Mucosa of stomach (tissue), 1 donor: ENCODE measurements at regions not wholly inside any gene's neighbourhood (a gene's known extent, or its start where the extent isn't known, plus 50 kb on each side); places are given as distances from the start of the nearest gene placed in this dataset.

Source experiments
- H3K27me3 ChIP-seq: one replicate; pipeline ENCODE4 v1.7.0; 2013; ENCODE audit warnings: mild to moderate bottlenecking, low read length; ENCODE audit not compliant: control insufficient read depth, insufficient read depth
- H3K36me3 ChIP-seq: one replicate; pipeline ENCODE4 v1.7.0; 2013; ENCODE audit warnings: low read length; ENCODE audit not compliant: control insufficient read depth, insufficient read depth
- H3K4me1 ChIP-seq: one replicate; pipeline ENCODE4 v1.7.0; 2013; ENCODE audit warnings: mild to moderate bottlenecking, low read length; ENCODE audit not compliant: control insufficient read depth, insufficient read depth
- H3K4me3 ChIP-seq: one replicate; pipeline ENCODE4 v1.7.0; 2013; ENCODE audit warnings: low read length
- H3K9ac ChIP-seq: one replicate; pipeline ENCODE4 v1.7.0; 2013; ENCODE audit warnings: mild to moderate bottlenecking, low read length, moderate library complexity
- H3K9me3 ChIP-seq: one replicate; pipeline ENCODE4 v1.7.0; 2013; ENCODE audit warnings: mild to moderate bottlenecking, low read length, moderate library complexity; ENCODE audit not compliant: control insufficient read depth
- donor health status: Pancreatic carcinoma.

DNA sequence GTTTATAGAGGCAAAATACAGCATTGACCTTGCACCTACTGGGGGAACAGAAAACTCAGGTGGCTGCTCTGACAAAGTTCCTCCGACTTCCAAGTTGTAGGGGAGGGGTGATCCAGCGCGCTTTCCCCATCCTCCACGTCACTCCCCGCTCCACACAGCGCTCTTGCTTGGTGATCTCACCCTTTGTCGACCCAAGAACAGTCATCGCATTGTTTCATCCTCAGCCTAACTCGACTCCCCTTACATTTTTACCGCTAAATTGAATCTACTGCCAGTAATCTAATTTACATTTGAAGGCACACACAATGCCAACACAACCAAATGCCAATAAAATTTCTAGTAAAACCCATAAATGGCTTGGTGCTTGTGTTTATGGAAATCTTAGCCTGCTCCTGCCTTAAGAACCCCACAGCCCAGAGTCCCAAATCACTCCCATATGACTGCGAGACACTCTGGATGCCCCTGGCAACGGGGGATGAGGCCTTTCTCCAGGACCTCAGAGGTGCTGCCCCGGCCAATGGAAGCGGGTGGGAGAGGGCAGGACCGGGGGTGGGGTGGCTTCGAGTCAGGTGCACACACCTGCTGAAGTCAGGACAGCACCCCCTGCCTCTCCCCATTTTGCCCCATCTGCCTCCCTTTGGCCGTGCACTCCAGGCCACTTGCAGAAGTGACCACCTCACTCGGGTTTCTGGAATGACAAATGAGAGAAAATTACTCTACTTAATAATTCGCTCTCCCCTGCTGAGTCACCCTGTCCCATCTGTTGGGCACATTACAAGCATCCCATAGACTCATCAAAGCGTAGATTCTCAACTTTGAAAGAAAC, 98.2 kb upstream of the GSC start:
- Histone ChIP-seq H3K9ac (no peak overlapping the region), H3K36me3 (no peaks in the 10 kb centered on the region), H3K27me3 (peaks cover 11% of the 10 kb centered on the region), H3K4me3 (no peak overlapping the region), H3K9me3 (no peaks in the 10 kb centered on the region), H3K4me1 (no peaks in the 10 kb centered on the region)

DNA sequence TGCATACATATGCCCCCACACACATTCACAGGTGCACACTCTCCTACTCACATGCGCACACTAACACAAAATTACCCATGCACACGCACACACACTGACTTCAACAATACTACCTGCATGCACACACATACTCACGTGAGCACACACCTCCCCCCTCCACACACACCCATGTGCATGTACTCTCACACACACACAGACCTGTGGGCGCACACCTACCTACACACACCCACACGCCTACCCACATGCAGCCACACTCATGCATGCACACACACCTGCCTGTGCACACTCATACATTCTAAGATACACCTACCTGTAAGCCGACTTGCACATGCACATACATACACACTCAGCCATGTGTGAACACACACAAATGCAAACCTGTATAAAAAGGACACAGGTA, 97.3 kb upstream of the GSC start:
- H3K9me3 ChIP-seq = no peaks in the 10 kb centered on the region
- H3K4me1 ChIP-seq = no peaks in the 10 kb centered on the region
- no peaks in the 10 kb centered on the region for H3K36me3 ChIP-seq
- no peak overlapping the region for H3K9ac ChIP-seq
- no peak overlapping the region for H3K4me3 ChIP-seq
- peaks cover 11% of the 10 kb centered on the region for H3K27me3 ChIP-seq

DNA sequence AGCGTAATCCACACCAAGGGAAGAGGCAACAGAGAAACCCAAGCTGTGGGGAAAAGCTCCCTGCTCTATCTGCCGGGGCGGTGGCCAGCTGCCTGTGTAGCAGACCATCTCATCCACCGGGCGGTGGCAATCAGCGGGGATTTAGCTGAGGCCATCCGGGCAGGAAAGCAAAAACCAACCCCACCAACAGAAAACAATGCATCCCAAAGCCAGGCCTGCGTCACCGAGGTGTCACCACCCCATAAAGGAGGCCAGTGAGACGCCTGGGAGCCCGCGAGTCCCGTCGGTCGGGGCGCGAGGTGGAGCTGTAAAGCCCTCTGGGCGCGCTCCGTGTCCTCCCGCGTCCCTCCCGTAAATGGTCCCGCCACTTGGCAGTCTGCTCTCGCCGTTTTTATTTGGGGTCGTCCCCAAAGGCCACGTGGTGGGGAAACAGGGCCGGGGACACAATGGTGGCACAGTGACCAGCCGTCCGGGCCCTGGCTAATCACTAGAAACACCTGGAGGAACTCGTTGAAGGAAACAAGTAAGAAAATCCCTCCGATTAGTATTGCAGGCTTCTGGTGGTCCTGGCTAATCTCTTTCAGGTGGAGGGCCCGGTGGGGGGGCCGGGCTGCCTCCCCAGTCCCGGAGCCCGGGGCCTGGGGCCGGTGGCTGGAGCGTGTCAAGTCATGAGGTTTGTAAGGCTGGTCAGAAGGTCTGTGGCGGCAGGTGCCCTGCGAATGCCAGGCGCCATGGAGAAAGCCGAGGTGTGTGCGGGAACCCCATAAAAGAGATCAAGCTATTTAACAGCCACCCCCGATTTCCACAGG, 94.7 kb upstream of the GSC start:
- Histone ChIP-seq H3K4me1 (no peaks in the 10 kb centered on the region), H3K9me3 (no peaks in the 10 kb centered on the region), H3K4me3 (no peak overlapping the region), H3K36me3 (no peaks in the 10 kb centered on the region), H3K9ac (no peak overlapping the region), H3K27me3 (peaks cover 11% of the 10 kb centered on the region)

DNA sequence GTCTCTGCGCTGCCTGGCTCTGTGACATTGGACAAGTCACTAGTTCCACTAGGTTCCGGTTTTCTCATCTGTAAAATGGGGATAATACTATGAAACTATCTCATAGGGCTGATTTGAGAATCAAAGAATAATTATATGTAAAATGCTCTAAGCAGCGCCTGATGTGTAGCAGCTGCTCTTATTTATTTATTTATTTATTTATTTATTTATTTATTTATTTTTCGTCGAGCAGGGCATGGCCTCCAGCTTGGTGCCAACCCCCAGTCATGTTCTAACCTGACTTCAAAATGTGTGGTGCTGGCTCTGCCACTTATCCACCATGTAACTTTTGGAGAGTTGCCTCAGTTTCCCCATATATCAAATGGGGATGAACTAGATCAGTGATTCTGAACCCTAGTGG, 93.5 kb upstream of the GSC start:
- Histone ChIP-seq H3K4me1 (no peaks in the 10 kb centered on the region), H3K4me3 (no peak overlapping the region), H3K36me3 (no peaks in the 10 kb centered on the region), H3K9ac (no peak overlapping the region), H3K27me3 (peaks cover 11% of the 10 kb centered on the region), H3K9me3 (no peaks in the 10 kb centered on the region)

DNA sequence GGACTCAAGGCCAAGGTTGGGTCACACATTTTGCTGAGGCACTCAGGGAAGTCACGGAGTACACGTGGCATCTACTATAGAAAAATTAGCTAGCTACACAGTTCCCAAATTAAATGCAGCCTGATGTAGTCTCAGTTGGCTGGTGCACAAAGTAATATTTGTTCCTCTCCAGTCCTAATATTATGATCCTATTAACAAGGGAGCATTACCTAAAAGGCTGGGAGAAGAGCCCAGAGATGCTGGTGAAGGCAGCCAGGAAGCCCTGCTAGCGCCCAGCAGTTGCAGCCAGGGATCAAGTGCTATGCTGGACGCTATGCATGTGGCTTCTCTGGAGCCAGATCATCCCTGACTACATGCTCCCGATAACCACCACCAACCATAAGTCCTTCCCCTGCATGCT, 88.0 kb upstream of the GSC start:
- Histone ChIP-seq H3K9ac (no peak overlapping the region), H3K4me1 (no peaks in the 10 kb centered on the region), H3K4me3 (no peak overlapping the region), H3K27me3 (no peaks in the 10 kb centered on the region), H3K36me3 (no peaks in the 10 kb centered on the region), H3K9me3 (no peaks in the 10 kb centered on the region)

DNA sequence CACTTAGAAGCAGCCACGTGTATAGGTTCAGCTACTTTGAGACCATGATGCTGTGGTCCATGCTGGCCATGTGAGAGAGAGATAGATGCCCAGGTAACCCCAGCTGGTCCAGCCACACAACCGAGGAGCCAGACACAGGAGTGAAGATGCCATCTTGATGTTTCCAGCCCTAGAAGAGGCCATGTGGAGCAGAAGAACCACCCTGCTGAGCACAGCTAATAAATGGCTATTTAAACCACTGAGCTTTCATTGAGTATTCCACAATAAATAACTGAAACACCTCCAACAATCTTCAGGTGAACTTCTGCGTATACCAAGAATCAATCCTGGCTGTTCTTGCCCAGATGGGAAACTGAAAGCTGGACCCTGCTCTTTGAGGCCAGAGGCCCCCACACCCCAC, 84.0 kb upstream of the GSC start:
- Histone ChIP-seq H3K4me3 (no peak overlapping the region), H3K36me3 (no peaks in the 10 kb centered on the region), H3K27me3 (no peaks in the 10 kb centered on the region), H3K9me3 (no peaks in the 10 kb centered on the region), H3K4me1 (no peaks in the 10 kb centered on the region), H3K9ac (no peak overlapping the region)

DNA sequence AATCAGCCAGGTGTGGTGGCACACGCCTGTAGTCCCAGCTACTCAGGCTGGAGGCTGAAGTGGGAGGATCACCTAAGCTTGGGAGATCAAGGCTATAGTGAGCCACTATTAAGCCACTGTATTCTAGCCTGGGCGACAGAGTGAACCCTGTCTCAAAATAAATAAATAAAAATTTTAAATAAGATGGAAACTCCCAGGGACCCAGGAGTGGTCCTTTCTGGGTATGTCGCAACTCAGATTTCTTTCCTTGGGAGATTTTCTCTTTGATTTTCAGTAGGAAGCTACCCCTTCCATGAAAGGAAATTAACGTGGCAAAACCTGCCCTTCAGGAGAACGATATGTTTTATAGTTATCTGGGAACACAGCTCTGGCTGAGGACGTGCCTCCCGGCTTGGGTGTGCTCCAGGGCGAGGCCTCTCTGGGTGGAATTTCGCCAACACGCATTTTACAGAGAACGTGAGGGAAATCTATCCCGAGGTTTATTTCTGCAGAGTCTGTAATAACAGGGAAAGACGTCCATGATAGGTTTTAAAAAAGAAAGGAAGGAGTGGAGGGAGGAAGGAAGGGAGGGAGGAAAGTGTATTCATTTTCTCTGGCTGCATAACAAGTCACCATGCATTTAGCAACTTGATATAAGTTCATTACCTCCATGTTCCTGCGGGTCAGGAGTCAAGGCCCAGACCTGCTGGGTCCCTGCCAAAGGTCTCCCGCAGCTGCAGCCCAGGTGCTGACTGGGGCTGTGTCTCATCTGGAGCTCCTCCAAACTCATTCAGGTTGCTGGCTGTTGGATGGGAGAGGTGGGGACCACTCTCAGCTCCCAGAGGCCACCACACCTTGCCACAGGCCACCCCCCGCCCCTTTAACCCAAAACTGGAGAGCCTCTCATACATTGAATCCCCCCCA, 80.6 kb upstream of the GSC start:
- Histone ChIP-seq H3K27me3 (no peaks in the 10 kb centered on the region), H3K4me3 (no peak overlapping the region), H3K4me1 (no peaks in the 10 kb centered on the region), H3K36me3 (no peaks in the 10 kb centered on the region), H3K9ac (no peak overlapping the region), H3K9me3 (no peaks in the 10 kb centered on the region)

DNA sequence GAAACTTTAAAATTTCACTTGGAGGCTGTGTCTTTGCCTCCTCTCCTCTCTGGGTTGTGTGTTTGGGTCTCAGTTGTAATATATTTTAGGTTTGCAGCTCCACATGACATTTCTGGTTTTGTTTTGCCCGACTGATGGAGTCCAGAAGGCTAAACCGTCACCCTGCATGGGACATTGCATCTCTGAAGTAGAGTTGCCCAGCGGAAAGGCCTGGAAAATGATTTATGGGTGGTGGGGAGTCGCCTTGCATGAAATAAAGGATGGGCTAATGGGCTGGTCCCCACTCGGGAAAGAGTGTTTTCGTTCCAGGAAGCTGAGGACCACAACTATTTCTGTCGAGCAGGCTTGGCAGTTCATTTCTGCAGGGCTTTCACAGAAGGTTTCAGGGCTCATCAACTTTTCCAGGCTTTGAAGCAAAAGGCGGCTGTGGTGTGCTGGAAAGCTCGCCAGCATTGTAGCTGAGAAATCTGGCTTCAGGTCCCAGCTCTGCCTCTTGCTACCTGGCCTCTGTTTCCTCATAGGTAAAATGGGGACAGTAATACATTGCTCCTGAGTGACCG, 74.8 kb upstream of the GSC start:
- Histone ChIP-seq H3K4me3 (no peak overlapping the region), H3K36me3 (no peaks in the 10 kb centered on the region), H3K4me1 (no peaks in the 10 kb centered on the region), H3K9ac (no peak overlapping the region), H3K9me3 (no peaks in the 10 kb centered on the region), H3K27me3 (no peaks in the 10 kb centered on the region)

DNA sequence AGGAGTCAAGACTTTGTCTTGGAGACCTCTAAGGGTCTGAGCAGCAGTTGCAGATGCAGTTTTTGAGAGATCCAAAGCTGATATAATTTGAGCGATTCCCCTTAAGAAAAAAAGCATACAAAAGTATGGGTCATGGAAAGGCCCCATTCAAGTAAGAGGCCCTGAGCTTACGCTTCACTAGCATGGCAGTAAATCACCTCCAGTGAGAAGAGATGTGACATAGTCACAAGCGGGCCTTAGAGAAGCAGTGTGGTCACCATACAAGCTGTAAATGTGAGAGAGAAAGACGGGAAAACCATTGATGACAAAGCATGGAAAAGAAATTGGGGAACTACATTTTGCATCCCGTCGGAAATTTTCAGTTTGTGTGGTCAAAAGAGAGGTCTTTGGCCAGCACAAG, 70.6 kb upstream of the GSC start:
- no peak overlapping the region for H3K9ac ChIP-seq
- no peaks in the 10 kb centered on the region for H3K27me3 ChIP-seq
- H3K9me3 ChIP-seq = no peaks in the 10 kb centered on the region
- no peaks in the 10 kb centered on the region for H3K4me1 ChIP-seq
- no peak overlapping the region for H3K4me3 ChIP-seq
- H3K36me3 ChIP-seq = no peaks in the 10 kb centered on the region

DNA sequence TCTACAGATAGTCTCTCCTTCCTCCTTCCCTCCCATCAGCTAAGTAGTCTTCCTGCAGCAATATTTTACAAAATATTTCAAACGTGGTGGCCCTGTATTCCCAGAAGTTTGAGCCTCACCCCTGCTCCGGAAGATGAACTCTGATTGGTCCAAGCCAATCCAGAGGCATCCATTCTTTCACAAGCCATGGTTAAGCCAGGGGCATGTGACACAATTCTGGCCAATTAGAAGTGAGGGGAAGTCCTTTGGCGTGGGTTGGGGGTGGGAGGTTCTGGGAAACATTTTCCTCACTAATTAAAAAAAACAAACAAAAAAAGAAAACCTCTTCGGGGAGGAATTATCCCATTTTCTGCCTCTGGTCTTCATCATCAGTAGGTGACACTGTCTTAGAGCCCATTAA, 69.4 kb upstream of the GSC start:
- Histone ChIP-seq H3K4me1 (no peaks in the 10 kb centered on the region), H3K9ac (no peak overlapping the region), H3K36me3 (no peaks in the 10 kb centered on the region), H3K27me3 (no peaks in the 10 kb centered on the region), H3K9me3 (no peaks in the 10 kb centered on the region), H3K4me3 (no peak overlapping the region)

DNA sequence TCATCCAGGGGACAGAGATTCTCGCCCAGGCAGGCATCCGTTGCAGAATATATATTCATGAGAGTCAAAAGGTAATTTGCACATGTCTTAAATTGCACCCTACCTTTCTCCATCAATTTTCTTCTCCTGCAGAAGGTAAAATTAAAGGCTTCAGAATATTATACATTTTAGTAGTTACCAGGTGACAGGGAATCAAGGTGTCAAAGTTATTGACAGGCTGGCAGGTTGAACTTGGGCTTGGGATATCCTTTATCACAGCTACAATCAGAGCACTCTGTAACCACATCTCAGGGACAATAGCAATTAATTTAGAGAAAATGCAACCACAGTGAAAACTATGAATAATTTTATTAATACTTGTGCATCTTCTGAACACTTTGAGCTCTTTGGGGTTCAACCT, 66.9 kb upstream of the GSC start:
- Histone ChIP-seq H3K4me1 (no peaks in the 10 kb centered on the region), H3K36me3 (no peaks in the 10 kb centered on the region), H3K4me3 (no peak overlapping the region), H3K9ac (no peak overlapping the region), H3K27me3 (no peaks in the 10 kb centered on the region), H3K9me3 (no peaks in the 10 kb centered on the region)
